ENCODE measurements at regions not wholly inside any gene's neighbourhood (a gene's known extent, or its start where the extent isn't known, plus 50 kb on each side); places are given as distances from the start of the nearest gene placed in this dataset.

DNA sequence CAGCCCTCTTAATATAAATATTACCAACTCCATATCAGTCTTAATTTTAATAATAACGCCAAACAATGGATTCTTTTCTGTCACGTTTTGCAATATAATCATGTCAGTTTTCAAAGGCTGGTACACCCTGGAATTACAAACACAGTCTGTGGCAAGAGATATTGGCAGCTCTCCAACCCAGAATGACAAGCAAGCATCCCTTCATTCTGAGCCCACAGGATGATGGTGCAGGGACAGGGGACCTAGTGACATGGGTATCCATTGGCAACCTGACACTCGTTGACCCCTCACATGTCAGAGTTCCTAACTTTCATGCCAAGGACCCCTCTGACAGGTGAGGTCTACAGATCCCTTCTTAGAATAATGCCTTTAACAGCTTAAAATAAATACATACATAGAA, 154.5 kb upstream of the TSC22D2 start:
- TF ChIP-seq, protein P1, sequence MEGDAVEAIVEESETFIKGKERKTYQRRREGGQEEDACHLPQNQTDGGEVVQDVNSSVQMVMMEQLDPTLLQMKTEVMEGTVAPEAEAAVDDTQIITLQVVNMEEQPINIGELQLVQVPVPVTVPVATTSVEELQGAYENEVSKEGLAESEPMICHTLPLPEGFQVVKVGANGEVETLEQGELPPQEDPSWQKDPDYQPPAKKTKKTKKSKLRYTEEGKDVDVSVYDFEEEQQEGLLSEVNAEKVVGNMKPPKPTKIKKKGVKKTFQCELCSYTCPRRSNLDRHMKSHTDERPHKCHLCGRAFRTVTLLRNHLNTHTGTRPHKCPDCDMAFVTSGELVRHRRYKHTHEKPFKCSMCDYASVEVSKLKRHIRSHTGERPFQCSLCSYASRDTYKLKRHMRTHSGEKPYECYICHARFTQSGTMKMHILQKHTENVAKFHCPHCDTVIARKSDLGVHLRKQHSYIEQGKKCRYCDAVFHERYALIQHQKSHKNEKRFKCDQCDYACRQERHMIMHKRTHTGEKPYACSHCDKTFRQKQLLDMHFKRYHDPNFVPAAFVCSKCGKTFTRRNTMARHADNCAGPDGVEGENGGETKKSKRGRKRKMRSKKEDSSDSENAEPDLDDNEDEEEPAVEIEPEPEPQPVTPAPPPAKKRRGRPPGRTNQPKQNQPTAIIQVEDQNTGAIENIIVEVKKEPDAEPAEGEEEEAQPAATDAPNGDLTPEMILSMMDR (conservative IDR thresholded peaks at IDR 0.05 in 1 of 2, IDR thresholded peaks at IDR 0.05 in 1 of 2; ENCODE audit: low read depth in 1 of 2, low read length in 2 of 2) = no peak
- no peak for TF ChIP-seq EZH2 (IDR thresholded peaks at IDR 0.05; ENCODE audit: low read length, missing control alignments)

All from fibroblast of lung (primary cell).